BLaER1 treated with 17β-estradiol and CSF1 and Interleukin-3, amounts not matched to agents 10 nM and 100 nM (cell line): ENCODE measurements at regions not wholly inside any gene's neighbourhood (a gene's known extent, or its start where the extent isn't known, plus 50 kb on each side); places are given as distances from the start of the nearest gene placed in this dataset.

Experiments
- H3K27ac ChIP-seq, 11 experiments: shearing (Covaris generic); formaldehyde crosslinking; 2 replicates each; pipeline ENCODE4 v1.8.1; 2022
- H3K27me3 ChIP-seq, 11 experiments: shearing (Covaris generic); formaldehyde crosslinking; 2 replicates each; pipeline ENCODE4 v1.8.1; 2022
- H3K36me3 ChIP-seq, 11 experiments: shearing (Covaris generic); formaldehyde crosslinking; 2 replicates each; pipeline ENCODE4 v1.8.1; 2022
- H3K4me1 ChIP-seq, 10 experiments: shearing (Covaris generic); formaldehyde crosslinking; 2 replicates each; pipeline ENCODE4 v1.8.1; 2022
- H3K4me2 ChIP-seq, 11 experiments: shearing (Covaris generic); formaldehyde crosslinking; 2 replicates each; pipeline ENCODE4 v1.8.1; 2022
- H3K4me3 ChIP-seq, 10 experiments: shearing (Covaris generic); formaldehyde crosslinking; 2 replicates each; pipeline ENCODE4 v1.8.1; 2022
- H3K9ac ChIP-seq, 11 experiments: shearing (Covaris generic); formaldehyde crosslinking; 2 replicates each; pipeline ENCODE4 v1.8.1; 2022
- H3K9me3 ChIP-seq, 11 experiments: shearing (Covaris generic); formaldehyde crosslinking; replicated peaks in 1 of 11; 2 replicates each; pipeline ENCODE4 v1.8.1; 2022
- H4K20me1 ChIP-seq, 11 experiments: shearing (Covaris generic); formaldehyde crosslinking; 2 replicates each; pipeline ENCODE4 v1.8.1; 2022
- Cebpa-rat ChIP-seq, 11 experiments: shearing (Covaris generic); IDR thresholded peaks; 2 replicates each; pipeline ENCODE4 v1.8.1; 2022

DNA sequence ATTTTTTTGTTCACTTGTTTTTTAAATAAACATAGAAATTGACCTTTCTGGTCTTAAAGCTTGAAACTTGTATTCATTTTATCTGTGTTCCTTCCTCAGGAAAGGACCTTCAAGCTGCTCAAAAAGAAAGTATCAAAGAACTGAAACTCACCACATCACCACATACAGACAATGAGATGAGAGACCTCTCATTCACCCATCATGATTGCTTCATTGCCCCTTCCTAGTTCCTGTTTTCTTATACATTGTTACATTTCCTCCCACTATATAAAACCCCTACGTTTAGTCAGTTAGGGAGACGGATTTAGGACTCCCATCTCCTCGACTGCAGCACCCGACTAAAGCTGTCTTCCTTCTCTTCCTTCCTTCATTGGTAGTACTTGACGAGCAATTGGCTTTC, 180.5 kb upstream of the OPRM1 start:
- H3K4me2 ChIP-seq = peak overlapping the region in 8 of 11 experiments; percentile 13 to 30 (median 24); a peak in 8 of 22 replicates
- H3K9me3 ChIP-seq = peaks cover 70 to 89% (median 80%) of the 10 kb centered on the region in 11 experiments
- no peaks in the 10 kb centered on the region for H4K20me1 ChIP-seq
- H3K27ac ChIP-seq = peak overlapping the region in 8 of 11 experiments; percentile 46 to 65 (median 57); a peak in 16 of 22 replicates
- no peaks in the 10 kb centered on the region for H3K27me3 ChIP-seq
- H3K36me3 ChIP-seq = no peaks in the 10 kb centered on the region; a peak in 1 of 22 replicates
- TF ChIP-seq Cebpa-rat (IDR thresholded peaks at IDR 0.05) = peak in 8 of 11 experiments; percentile 18 to 87 (median 63); a peak in 8 of 22 replicates
- peaks cover 0 to 13% (median 8%) of the 10 kb centered on the region in 10 experiments; a peak in 10 of 20 replicates for H3K4me1 ChIP-seq
- no peak overlapping the region for H3K9ac ChIP-seq
- H3K4me3 ChIP-seq = peak overlapping the region in 1 of 10 experiments; percentile 6; a peak in 1 of 20 replicates

GRCh38 chr6:153856929-153857376, 182.1 kb upstream of the OPRM1 start:
- no peaks in the 10 kb centered on the region; a peak in 1 of 22 replicates for H3K36me3 ChIP-seq

GRCh38 chr6:153852481-153852880, 186.6 kb upstream of the OPRM1 start:
- H3K9me3 ChIP-seq = peaks cover 21 to 41% (median 30%) of the 10 kb centered on the region in 11 experiments
- H3K27ac ChIP-seq = no peak overlapping the region
- TF ChIP-seq Cebpa-rat (IDR thresholded peaks at IDR 0.05) = no peak
- no peaks in the 10 kb centered on the region for H3K27me3 ChIP-seq
- H3K4me3 ChIP-seq = no peak overlapping the region
- no peak overlapping the region for H3K9ac ChIP-seq
- H3K36me3 ChIP-seq = no peaks in the 10 kb centered on the region; a peak in 1 of 22 replicates
- no peaks in the 10 kb centered on the region; a peak in 2 of 20 replicates for H3K4me1 ChIP-seq
- H4K20me1 ChIP-seq = no peaks in the 10 kb centered on the region
- H3K4me2 ChIP-seq = no peak overlapping the region

More at GRCh38 chr6:153856929-153857376, 182.1 kb upstream of the OPRM1 start:
- no peaks in the 10 kb centered on the region for H4K20me1 ChIP-seq
- no peak for TF ChIP-seq Cebpa-rat (IDR thresholded peaks at IDR 0.05)
- peaks cover 65 to 75% (median 66%) of the 10 kb centered on the region in 11 experiments for H3K9me3 ChIP-seq
- peaks cover 0 to 13% (median 8%) of the 10 kb centered on the region in 10 experiments; a peak in 10 of 20 replicates for H3K4me1 ChIP-seq
- no peak overlapping the region for H3K9ac ChIP-seq
- peak overlapping the region in 1 of 11 experiments; percentile 15; a peak in 1 of 22 replicates for H3K27ac ChIP-seq
- no peak overlapping the region for H3K4me2 ChIP-seq
- H3K27me3 ChIP-seq = no peaks in the 10 kb centered on the region
- H3K4me3 ChIP-seq = 0 out of 20 replicates have a peak overlapping the region, but pooled peaks of 2 of the 10 experiments have one; percentile 12 to 19

DNA sequence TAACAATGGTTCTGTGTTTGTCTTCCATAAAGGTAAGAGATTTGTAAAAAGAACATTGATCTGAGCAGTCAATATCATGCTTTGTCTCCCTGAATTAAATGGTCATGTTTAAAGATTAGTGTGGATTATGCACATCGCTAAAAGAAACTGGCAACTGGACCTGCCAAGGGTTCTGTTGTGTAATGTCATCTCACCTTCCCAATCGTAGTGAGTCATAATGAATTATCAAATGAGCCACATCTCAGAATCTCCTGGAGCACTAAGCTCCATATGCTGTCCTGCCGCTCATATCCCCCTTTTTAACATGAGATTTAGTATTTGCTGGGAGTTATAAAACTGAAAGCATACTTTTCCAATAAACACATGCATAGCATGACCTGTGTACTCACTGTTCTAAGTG, 187.0 kb upstream of the OPRM1 start:
- no peak for TF ChIP-seq Cebpa-rat (IDR thresholded peaks at IDR 0.05)
- no peaks in the 10 kb centered on the region for H3K27me3 ChIP-seq
- peaks cover 16 to 36% (median 26%) of the 10 kb centered on the region in 11 experiments for H3K9me3 ChIP-seq
- H3K9ac ChIP-seq = no peak overlapping the region
- H4K20me1 ChIP-seq = no peaks in the 10 kb centered on the region
- no peak overlapping the region for H3K4me3 ChIP-seq
- no peak overlapping the region for H3K27ac ChIP-seq
- H3K36me3 ChIP-seq = no peaks in the 10 kb centered on the region; a peak in 1 of 22 replicates
- H3K4me2 ChIP-seq = no peak overlapping the region
- no peaks in the 10 kb centered on the region for H3K4me1 ChIP-seq

GRCh38 chr6:153849072-153849779, 189.8 kb upstream of the OPRM1 start:
- H3K27me3 ChIP-seq = no peaks in the 10 kb centered on the region
- no peak overlapping the region for H3K9ac ChIP-seq
- no peak for TF ChIP-seq Cebpa-rat (IDR thresholded peaks at IDR 0.05)
- no peak overlapping the region for H3K4me2 ChIP-seq
- no peaks in the 10 kb centered on the region for H3K4me1 ChIP-seq
- H4K20me1 ChIP-seq = no peaks in the 10 kb centered on the region
- H3K9me3 ChIP-seq = peaks cover 0 to 11% (median 9%) of the 10 kb centered on the region in 11 experiments; a peak in 13 of 22 replicates
- H3K4me3 ChIP-seq = no peak overlapping the region
- H3K27ac ChIP-seq = no peak overlapping the region
- no peaks in the 10 kb centered on the region for H3K36me3 ChIP-seq

DNA sequence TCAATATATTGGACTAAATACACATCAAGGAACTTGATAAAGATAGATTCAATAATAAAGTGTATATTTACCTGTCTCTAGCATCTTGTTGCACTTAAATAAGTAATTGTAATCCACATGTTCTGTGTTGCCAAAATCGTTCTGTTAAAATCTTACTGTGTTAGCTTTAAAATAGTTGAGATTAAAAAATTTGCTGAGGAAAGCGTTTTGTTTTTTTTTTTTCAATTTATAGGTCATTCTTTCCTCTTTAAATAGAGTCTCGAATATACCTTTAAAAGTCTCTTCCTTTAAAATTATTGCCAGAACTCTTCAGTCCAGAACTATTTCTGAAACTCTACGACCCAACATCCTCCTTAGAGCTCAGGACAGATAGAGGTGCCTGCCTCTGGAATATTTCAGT, 195.6 kb upstream of the OPRM1 start:
- Histone ChIP-seq H3K4me2 (no peak overlapping the region), H3K27me3 (no peaks in the 10 kb centered on the region), H3K9ac (no peak overlapping the region), H3K27ac (no peak overlapping the region), H4K20me1 (no peaks in the 10 kb centered on the region), H3K4me1 (no peaks in the 10 kb centered on the region), H3K4me3 (no peak overlapping the region), H3K9me3 (no peaks in the 10 kb centered on the region), H3K36me3 (no peaks in the 10 kb centered on the region)
- no peak for TF ChIP-seq Cebpa-rat (IDR thresholded peaks at IDR 0.05)

- H3K4me2 ChIP-seq = no peak overlapping the region
- no peak overlapping the region for H3K4me3 ChIP-seq
- no peak overlapping the region for H3K9ac ChIP-seq
- H3K4me1 ChIP-seq = no peaks in the 10 kb centered on the region
- H3K9me3 ChIP-seq = no peaks in the 10 kb centered on the region
- TF ChIP-seq Cebpa-rat (IDR thresholded peaks at IDR 0.05) = no peak
- H3K27me3 ChIP-seq = no peaks in the 10 kb centered on the region
- no peak overlapping the region for H3K27ac ChIP-seq
- H3K36me3 ChIP-seq = no peaks in the 10 kb centered on the region
- no peaks in the 10 kb centered on the region for H4K20me1 ChIP-seq
Measured at GRCh38 chr6:153842491-153842890, 196.5 kb upstream of the OPRM1 start.

DNA sequence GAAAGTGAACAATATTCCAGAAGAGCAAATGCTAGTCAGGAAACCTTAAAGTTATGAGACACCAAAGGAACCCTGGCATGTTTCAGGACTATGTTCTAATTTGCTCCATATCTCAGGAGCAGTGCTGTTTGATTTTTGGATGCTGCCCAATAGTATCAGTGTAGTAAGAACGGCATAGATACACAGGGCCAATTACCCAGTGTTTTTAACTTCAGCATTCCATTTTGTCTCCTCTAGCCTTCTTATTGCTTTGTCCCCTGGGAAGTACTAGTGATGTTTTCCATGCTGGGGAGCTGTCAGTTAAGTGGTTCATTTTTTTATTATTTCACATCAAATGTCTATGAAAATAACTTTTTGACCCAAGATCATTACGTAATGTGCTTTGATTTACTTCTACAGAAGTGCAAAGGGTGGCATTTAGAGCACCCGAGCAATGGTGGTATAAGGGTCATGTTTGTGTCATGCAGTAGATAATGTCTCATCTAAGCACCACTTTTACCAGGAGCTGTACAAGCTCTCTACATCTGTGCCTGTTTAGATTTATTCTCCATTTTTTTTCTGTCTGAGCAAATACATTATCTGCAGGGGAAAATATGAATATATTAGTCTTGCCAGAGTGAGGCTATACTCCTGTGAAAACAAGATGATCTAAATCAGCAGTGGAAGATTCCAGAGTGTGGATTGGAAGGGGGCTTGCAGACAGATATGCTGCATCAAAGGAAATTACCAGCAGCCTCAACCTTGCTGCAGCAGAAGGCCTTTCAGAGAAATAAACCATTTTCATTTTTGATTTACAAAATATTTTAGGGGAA, 198.8 kb upstream of the OPRM1 start:
- Histone ChIP-seq H3K9ac (no peak overlapping the region), H3K9me3 (no peaks in the 10 kb centered on the region), H3K4me1 (no peaks in the 10 kb centered on the region), H3K4me3 (no peak overlapping the region), H3K4me2 (no peak overlapping the region), H4K20me1 (no peaks in the 10 kb centered on the region), H3K36me3 (no peaks in the 10 kb centered on the region), H3K27ac (no peak overlapping the region), H3K27me3 (no peaks in the 10 kb centered on the region)
- no peak for TF ChIP-seq Cebpa-rat (IDR thresholded peaks at IDR 0.05)

DNA sequence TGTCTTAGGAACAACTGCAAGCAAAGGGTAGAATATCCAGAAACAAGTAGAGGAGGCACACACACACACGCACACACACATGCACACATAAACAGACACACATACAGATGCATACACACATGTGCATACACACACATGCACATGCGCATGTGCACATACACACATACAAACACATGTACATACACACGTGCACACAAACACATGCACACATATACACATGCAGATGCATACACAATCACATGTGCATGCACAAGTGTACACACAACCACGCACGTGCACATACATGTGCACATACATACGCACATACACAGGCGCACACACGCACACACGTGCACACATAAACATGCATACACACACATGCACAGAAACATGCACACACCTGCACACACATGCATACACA, 206.5 kb upstream of the OPRM1 start:
- Histone ChIP-seq H3K4me2 (no peak overlapping the region), H3K4me1 (no peaks in the 10 kb centered on the region)

More for the DNA sequence above, 206.5 kb upstream of the OPRM1 start:
- Histone ChIP-seq H3K27me3 (no peaks in the 10 kb centered on the region), H3K4me3 (no peak overlapping the region), H3K9ac (no peak overlapping the region), H3K36me3 (no peaks in the 10 kb centered on the region), H3K27ac (no peak overlapping the region), H3K9me3 (no peaks in the 10 kb centered on the region), H4K20me1 (no peaks in the 10 kb centered on the region)
- no peak for TF ChIP-seq Cebpa-rat (IDR thresholded peaks at IDR 0.05)
